DMS 273 (cell line): ENCODE measurements at regions not wholly inside any gene's neighbourhood (a gene's known extent, or its start where the extent isn't known, plus 50 kb on each side); places are given as distances from the start of the nearest gene placed in this dataset.

Experiments
- DNase-seq: peaks from one replicate; lab custom pipeline; 2025; ENCODE audit not compliant: unreplicated experiment; lab: John Stamatoyannopoulos, UW

DNA sequence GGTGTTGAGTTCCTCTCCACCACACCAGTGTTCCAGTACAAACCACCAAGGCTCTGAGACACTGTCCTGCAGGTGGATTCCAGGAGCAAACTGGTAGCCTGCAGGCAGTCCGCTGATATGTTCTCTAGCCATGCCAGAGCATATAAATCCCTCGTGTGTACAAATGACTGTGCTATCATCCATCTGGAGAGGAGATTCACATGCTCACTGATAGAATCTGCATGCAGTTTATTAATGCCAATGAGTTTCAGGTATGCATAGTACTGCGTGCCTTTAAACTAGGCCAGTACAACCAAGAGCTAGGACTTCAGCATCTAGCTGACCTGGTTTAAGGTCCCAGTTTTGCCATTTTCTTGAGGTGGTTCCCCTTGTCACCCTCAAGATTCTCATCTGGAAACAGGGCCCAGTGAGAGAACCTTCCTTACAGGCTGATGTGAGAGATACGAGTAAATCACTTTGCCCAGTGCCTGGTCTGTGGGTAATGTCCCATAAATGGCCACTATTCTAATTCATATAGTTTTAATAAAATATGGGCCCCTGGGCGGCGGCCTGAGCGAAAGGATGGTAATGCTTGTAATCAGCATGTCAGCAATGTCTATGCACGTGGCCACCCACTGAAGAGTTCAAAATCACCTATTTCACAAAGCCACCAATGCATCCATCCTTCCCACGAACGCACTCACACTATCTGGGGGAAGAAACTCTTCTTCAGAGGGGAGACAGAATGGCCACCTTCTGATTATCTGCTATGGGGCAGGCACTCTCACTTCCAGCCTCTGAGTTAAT is 268.0 kb upstream of the ZMIZ1 start:
- DNase-seq, result no peak

DNA sequence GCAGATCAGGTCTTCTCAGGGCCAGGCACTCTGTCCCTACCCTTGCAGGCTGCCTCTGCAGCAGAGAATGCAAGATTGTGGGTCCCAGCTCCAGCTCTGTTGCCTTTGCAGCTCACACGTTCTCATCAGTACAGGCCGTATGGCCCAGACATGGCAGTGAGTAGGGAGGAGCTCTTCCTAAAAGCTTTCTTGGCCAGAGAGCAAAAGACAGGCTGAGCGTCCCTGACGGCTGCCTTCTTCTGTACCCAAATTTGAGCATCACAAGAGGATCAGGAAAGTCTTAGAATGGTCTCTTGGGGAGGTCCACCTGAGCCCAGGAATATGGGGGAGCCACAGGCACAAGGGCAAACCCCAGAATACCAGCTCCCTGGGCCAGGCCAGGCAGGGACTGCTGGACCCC is 266.3 kb upstream of the ZMIZ1 start:
- peak; percentile 48 for DNase-seq

GRCh38 chr10:78802866-78803265 is 265.9 kb upstream of the ZMIZ1 start:
- DNase-seq, result peak; percentile 88

DNA sequence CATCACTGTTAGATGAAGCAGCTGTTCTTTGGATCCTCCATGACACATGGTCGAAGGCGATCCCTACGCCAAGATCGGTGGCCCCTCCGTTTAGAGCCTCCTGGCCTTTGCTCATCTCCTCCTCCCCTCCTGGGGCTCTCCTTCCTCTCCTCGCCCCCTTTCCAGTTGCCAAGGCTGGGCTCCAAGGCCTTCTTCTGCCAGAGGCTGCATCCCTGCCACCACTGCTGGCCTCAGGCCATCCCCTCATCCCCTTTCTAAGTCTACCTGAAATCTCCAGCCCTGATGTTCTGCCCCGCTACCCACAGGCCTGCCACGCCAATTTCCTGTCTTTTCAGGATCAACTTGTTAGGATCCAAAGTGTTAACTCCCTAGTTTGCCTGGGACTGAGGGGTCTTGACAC is 265.1 kb upstream of the ZMIZ1 start:
- DNase-seq, result no peak

DNA sequence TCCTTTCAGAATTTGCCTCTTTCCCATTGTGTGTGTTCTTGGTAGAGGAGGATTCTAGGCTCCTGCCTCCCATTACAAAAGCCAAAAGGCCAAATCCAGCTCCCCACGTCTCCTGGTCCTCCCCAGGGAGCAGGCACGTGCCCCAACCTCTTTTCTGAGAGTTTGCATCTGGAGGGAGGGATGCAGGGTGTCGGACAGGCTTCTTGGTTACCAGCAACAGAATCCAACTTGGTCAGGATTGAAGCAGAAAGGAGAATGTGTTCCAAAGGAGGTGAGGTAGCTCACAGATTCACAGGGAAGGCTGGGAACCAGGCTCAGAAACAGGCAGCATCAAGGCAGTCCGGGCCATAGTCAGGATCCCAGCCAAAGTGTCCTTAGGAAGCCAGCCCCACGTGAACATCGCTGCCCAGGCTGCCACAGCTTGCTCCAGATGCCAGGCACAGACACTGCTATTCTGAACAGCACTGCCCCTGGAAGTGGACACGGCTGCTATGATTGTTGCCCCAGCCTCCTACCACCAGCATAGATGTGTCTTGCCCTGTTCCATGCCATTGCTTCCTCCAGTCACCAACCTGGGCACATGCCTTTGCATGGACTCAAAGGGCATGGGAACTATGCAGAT is 264.2 kb upstream of the ZMIZ1 start:
- DNase-seq, result peak; percentile 28

DNA sequence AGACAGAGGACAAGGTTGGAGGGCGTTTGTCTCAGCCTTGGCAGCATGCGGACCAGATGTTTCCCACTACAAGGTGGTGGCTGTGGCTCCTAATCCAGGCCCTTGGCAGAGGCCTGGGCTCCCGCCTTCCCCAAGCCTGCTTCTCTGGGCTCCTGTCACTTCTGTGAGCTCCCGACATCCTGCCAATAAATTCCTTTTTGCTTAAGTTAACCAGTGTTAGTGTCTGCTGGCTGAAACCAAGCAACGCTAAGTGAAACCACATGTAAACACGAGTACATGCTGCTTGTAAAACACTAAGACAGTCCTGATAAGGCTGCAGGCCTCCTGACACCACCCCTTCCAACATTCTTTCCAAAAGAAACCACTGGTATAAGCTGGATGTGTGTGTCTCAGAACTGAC is 263.6 kb upstream of the ZMIZ1 start:
- peak; percentile 55 for DNase-seq

GRCh38 chr10:78806681-78807221 is 262.0 kb upstream of the ZMIZ1 start:
- DNase-seq, result no peak

DNA sequence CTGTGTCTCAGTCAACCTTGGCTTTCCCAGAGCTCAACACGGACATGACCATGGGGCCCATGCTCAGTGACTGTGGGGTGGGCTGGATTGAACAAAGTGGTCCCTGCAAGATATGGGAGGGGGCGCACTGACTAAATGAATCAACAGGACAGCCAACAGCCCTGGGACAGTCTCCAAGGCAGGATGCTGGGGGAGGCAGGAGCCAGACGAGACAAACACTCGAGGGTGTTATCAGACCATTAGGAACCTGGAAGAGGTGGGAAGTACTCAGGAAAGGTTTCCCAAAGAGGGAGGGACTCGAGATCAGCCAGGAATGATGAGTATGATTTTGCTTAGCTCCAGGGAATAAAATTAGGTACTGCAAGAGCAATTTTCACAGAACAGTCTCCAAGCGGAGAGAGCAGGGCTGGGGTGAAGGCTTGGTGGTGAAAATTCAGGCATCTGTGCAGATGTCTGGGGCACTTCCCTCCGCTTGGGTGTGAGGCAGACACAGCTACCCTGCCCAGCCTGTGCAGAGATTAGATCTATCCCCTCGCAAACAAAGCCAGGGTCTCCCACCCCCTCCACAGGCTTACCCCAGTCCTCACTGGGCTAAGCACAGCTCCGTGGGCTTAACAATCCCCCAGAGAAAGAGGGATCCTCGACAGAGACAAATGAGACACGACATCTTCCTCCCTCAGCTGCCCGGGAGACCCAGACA is 261.1 kb upstream of the ZMIZ1 start:
- DNase-seq, result no peak

- no peak for DNase-seq
Measured at GRCh38 chr10:78808286-78808685, 260.5 kb upstream of the ZMIZ1 start.

DNA sequence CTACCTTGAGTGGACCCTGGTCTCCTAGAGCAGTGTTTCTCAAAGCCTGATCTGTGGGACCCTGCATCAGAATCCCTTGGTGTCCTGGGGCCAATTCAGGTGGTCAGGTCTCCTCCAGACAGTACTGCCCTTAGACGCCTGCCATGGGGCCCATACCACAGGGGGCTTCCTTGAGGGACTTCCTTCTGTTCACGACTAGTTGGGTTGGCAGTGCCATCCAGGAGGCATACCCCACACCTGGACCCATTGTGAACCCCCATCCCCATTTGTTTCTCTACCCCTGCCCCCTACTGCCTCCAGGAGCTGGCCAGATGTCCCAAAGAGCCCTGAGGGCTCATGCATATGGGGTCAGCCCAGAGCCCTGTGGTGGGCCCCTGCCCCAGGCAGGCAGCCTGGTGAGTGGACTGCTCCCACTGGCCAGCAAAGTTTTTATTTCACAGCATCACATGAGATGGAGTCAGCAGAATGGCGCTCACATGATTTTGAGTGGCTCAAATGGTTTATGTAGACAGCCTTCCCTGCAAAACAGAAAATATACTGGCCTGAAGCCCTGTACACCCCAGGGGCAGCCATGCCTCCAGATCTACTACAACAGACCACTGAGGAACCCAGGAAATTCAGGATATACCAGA is 259.9 kb upstream of the ZMIZ1 start:
- no peak for DNase-seq

GRCh38 chr10:78811174-78811573 is 257.6 kb upstream of the ZMIZ1 start:
- no peak for DNase-seq

GRCh38 chr10:78812571-78813318 is 256.0 kb upstream of the ZMIZ1 start:
- no peak for DNase-seq

- DNase-seq, result no peak
Measured at GRCh38 chr10:78813526-78813925, 255.2 kb upstream of the ZMIZ1 start.

DNA sequence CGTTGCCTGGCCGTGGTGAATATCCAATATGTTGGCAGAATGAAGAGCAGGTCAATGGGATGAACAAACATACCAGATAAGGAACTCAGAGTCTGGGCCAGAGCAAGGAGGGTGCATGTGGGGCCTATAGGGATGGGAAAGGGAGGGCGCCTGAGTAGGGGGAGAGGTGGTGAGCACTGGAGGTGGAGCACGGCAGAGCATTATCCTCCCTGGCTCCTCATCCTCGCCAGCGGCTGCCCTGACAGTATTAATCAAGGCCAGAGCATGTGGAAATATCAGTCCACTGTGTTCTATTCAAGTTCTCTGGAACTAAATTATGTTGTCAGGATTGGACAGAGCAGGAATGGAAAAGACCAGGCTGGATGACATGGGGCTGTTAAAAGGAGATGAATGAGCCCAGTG is 254.8 kb upstream of the ZMIZ1 start:
- DNase-seq, result no peak

DNA sequence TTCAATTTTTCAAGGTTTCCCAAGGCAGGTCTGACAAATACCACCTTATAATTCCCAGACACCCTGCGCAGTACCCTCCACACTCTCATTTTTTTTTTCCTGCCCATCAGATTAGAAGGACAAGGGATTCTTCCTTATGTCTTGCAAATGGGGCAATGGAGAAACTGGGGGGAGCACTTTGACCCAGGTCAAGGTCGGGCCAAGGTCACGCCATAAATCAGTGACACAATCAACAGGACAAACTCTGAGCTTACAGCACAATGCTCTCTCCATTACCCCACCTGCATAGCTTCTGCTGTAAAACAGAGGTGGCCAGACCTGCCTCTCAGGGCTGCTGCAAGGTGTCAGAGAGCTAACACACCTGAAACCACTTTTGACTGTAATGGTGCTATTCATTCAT is 254.4 kb upstream of the ZMIZ1 start:
- no peak for DNase-seq

GRCh38 chr10:78815702-78816334 is 252.9 kb upstream of the ZMIZ1 start:
- DNase-seq, result no peak

- DNase-seq, result no peak
Measured at GRCh38 chr10:78817361-78817760, 251.4 kb upstream of the ZMIZ1 start.

DNA sequence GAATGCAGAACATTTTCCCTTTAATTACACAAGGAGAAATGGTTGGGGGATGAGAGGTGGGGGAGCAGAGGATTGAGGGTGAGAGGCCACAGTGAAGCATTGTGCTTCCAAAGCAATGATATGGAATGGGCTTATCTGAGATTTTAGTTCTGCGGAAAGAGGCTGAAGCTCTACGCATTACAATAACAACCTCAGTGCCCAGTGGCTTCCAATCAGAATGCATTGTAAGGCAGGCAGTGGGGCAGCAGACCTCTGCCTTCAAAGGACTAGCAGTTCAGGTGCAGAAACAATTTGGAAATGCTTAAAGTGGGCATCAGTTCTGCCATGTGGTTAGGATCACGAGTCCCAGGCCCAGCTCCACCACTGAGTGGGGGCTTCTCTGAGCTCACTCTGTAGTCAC is 251.0 kb upstream of the ZMIZ1 start:
- DNase-seq, result no peak

DNA sequence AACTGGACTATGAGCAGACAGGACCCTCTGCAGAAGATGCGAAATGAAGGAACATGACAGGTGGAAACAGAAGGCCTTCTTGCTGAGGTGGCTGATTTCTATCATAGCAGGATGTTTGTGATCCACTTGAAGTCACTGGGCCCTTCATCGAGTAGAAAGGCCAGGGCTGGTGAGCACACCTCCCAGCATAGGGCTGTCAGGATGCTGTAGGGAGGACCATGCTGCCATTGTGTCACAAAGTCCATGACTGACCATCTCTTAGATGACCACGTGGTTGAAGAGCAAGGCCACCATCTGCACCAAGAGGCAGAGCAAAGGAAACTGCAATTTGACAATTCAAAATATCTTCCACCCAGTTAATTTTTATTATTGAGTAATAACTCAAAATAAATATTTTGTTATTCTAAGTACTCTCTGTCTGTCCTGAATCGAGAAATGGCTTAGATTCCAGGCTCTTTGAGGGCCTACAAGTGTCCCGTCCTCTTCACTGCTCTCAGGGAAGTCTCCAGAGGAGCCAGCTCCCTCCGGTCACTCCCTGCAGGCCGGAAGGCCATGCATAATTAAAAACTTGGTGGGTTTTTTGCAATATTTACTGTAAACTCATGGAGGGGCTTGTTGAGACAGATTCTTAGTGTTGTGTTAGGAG is 249.3 kb upstream of the ZMIZ1 start:
- DNase-seq, result no peak

DNA sequence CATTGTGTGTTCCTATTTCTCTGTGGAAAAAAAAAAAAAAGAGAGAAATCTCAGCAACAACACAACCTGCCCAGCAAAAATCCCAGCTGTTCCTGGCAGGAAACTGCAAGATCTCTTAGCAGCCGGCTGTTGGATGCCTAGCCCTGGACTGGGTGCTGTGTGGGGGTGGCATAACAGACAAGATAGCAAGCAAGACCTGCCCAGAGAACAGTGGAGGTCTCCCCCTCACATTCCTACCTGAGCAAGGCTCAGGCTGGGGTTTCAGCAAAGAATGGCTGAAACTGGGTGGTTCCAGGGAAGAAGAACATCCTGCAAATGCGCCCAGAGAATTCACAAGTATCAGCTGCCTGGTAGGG is 248.8 kb upstream of the ZMIZ1 start:
- DNase-seq, result peak; percentile 22
